C1 segment of cervical spinal cord (tissue), 14 donors: ENCODE measurements at regions not wholly inside any gene's neighbourhood (a gene's known extent, or its start where the extent isn't known, plus 50 kb on each side); places are given as distances from the start of the nearest gene placed in this dataset.
A peak's percentile ranks its signal among the peaks of the same experiment; 100 is the strongest.
"Not testable (repeated sequence)": the region's sequence is repeated elsewhere in the genome, so short reads cannot be mapped to it uniquely, and the experiment has no call there.

Experiments
- DNase-seq, 14 donors: peaks; one replicate each; lab custom pipeline; 2025; lab: John Stamatoyannopoulos, UW

DNA sequence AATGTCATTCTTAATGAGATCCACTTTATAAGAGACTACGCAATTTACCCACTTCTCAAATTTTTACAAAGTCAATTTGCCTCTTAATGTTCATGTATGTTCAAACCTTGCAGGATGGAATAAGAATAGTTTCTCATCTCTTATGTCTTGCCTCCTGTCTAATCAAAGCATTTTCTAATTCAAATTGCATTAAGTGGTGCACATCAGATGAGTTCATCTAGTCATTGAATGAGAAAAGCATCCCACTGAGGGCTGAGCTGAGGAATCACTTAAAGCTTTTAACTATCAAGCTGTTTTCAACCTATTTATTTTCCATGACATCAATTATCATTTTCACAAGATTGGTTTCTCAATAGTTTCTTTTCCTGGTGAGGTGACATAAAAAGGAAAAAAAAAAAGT, 1964.0 kb downstream of the PCDH7 start:
- no peak for DNase-seq

DNA sequence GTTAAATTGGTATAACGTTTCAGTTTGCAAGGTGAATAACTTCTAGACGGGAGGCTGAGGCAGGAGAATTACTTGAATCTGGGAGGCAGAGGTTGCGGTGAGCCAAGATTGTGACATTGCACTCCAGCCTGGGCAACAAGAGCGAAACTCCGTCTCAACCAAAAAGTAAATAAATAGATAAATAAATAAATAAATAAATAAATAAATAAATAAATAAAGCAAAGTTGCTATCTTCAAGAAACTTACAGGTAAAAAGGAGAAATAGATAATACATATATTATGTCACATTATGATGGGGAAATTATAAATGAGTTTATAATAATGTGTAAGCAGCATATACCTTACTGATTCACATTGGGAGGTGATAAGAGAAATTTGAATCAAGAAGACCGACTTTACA, 1966.0 kb downstream of the PCDH7 start:
- DNase-seq: no peak

DNA sequence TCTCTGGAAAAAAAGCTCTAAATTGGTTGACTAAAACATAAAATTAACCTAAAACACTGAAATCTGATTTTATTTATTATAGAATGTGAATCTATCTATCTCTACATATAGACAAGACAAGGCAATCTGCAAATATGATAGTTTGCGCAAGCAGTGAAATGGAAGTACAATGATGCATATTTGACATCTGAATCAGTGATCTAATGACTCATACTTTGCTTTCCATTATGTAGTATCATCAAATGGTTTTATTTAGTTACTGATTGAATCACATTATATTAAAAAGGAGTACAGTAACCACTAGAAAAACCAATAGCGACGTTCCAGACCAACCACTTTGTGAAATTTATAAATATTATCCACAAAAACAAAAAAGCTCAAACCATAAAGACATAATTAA, 1969.3 kb downstream of the PCDH7 start:
- no peak for DNase-seq

DNA sequence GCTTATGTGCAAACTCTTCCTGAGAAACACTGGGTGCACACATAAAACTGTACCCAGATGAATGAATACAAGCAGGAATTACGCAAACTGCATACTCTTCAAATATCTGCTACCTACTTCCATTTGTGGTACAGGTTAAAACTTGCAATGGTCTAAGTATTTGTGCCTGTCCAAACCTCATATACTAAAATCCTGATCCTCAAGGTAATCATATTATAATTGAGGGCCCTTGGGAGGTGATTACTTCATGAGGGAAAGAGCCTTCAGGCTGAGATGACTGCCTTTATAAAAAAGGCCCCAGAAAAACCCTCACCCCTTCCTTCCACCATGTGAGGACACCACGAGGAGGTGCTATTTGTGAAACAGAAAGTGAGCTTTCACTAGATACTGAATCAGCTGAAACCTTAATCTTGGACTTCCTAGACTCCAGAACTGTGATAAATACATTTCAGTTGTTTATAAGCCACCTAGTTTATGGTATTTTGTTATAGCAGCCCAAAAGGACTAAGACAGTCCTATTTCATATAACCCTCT, 1977.2 kb downstream of the PCDH7 start:
- DNase-seq: no peak

DNA sequence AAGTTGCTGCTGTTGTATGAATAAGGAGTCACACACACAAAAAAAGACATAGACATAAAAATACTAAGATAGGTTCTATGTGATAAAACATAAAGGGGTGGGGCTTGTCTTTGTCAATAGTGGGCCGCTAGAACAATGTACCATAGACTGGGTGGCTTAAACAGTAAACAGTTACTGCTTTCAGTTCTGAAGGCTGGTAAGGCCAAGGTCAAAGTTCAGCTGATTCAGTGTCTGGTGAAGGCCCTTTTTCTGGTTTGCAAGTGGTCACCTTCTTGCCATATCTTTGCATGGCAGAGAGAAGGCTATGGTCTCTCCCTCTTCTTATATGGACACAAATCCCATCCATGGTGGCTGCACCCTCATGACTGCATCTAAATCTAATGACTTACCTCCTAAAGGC, 1980.7 kb downstream of the PCDH7 start:
- no peak for DNase-seq

DNA sequence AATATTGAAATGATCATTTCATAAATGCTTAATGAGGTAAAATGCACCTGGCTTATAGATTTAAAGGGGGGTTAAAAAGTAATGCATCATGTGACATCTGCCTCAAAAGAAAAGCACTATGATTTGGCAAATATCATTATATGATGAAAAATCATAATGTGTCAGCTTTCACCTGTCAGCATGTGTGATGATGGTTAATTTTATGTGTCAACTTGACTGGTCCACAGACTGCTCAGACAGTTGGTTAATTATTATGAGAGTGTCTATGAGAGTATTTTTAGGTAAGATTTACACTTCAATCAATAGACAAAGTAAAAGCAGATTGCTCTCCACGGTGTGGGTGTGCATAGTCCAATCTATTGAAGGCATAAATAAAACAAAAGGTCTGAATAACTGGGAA, 1986.7 kb downstream of the PCDH7 start:
- DNase-seq: no peak

DNA sequence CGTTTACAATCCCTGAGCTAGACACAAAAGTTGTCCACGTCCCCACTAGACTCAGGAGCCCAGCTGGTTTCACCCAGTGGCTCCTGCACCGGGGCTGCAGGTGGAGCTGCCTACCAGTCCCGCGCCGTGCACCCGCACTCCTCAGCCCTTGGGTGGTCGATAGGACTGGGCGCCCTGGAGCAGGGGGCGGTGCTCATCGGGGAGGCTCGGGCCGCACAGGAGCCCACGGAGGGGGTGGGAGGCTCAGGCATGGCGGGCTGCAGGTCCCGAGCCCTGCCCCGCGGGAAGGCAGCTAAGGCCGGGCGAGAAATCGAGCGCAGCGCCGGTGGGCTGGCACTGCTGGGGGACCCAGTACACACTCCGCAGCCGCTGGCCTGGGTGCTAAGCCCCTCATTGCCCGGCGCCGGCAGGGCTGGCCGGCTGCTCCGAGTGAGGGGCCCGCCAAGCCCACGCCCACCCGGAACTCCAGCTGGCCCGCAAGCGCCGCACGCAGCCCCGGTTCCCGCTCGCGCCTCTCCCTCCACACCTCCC, 1996.0 kb downstream of the PCDH7 start:
- not testable (repeated sequence) for DNase-seq

DNA sequence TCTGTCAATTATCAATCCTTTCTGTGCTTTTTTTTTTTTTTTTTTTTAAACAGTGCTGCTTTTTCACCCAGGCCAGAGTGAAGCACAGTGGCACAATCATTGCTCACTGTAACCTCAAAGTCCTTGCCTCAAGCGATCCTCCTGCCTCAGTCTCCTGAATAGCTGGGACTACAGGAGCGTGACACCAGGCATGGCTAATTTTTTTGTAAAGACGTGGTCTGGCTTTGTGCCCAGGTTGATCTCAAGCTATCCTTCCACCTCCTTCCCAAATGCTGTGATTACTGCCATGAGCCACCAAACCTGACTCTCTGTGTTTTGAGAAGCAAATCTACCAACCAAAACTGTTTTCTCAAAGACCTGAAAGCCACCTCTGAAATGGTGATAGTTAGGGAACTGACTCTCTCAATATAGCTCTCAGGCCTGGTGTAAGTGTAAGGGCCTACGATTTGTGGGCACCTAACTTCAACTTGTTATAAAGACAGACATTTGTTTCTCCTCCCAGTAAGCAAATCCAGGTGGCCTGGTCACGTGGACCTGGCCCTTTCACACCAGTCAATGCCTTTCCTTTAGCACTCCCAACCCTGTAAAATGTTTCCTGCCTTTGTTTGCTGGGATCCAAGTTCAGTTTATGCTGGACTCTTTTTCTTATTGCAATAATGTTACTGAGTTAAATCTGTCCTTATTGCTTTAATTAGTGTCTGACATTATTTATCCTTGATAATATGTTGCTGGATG, 2015.9 kb downstream of the PCDH7 start:
- DNase-seq: no peak

DNA sequence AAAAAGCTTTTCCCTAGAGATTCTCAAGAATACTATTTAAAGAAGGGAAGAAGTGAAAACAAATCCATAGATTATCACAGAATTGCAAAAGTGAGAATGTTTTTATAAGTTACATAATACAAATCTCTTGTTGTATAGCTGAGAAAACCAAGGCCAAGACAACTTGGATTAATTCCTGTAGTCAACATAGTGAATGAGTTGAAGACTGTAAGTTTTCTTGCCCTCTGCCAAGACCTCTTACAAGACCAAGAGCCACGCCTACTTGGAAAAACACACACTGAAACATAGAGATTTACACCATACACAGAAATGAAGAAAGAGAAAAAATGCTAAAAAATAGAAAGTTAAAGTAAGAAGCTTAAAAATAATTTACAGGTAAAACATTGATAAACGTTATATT, 2024.0 kb downstream of the PCDH7 start:
- DNase-seq: no peak

DNA sequence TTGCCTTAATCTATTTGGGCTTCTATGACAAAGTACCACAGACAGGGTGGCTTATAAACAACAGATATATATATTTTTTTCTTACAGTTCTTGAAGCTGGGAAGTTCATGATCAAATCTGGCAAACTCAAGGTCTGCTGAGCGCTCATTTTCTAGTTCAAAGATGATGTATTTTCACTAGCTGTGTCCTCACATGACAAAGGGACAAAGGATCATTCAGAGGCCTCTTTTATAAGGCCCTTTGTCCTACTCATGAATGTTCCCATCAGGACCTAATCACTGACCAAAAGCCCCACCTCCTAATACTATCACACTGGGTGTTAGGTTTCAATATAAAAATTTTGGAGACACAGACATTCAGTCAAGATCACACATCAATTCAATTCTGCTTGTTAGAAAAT, 2025.2 kb downstream of the PCDH7 start:
- no peak for DNase-seq

DNA sequence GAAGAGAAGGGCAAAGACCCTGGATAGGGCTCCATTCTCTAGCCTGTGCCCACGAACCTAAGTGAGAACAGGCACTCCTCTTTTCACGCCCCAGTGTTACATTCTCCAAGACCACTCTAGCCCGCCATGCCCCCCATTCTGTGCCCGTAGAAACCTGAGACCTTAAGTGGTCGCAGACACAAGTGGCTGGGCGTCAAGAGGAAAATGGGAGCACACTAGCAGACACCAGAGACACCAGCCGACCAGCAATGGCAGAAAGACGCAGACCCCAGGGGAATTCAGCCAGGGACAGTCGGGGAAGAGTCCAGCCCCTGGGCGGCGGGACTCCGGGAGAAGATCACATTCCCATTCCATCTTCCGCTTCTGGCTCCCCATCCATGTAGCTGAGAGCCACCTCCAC, 2027.9 kb downstream of the PCDH7 start:
- no peak for DNase-seq

DNA sequence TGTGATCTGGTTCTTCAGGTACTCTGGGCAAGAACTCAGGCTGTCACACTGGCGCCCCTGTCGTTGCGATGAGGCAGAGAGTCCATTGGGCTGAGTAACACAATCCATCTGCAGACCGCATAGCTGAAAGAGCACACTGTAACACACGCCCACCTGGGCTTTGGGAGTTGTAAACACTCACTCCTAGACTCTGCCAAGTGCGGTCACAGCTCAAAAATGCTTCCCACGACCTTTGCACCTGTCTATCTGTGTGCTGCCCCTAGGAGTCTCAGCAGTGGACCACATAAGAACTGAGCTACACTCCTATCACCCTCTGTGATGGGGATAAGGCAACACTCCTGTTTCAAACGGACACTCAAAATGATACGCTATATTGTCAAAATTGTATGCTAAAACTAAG, 2028.3 kb downstream of the PCDH7 start:
- DNase-seq: no peak

DNA sequence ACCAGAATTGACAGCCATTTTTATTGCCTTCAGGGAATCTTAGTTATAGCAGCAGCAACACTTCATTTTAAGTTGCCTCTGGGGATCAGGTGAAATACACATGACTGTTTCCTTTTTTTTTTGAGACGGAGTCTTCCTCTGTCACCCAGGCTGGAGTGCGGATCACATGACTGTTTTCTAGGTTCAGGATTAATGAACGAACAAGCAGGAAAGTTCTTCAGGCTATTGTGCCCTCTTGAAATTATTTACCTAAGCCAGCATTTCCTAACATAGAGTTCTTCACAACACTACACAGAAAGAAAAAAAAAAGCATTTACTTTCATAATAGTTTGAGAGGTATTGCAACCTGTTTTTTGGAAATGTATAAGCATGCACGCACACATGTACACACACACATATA, 2032.8 kb downstream of the PCDH7 start:
- no peak for DNase-seq

DNA sequence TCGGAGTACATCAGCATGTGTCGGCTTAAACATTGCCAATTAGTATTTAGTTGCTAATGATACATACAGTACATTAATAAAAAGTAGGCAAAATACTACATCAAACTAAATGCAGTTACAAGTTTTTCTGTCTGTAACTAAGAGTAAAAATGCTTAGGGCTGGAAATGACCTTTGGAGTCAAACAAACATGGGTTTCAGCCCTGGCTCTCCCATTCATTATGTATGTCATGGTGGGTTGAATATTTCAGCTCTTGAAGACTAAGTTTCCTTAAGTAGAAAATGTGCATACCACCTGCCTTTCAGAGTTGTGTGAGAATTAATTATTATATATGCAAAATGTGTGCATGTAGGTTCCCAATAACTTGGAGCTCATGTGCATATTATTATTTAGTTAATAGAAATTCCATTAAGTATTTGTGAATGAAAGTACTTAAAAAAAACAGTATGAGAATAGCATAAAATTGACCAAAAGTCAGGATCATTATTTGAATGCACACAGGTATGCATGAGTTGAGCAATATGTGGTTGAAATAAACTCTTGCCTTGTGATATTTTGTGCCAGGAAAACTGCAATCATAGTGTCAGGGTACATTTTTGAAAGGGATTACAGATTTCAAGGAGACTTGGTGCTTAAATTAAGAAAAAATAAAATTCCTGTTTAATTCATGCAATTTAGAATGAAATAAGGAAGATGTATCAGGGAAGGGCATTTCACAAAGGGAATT, 2048.7 kb downstream of the PCDH7 start:
- no peak for DNase-seq

DNA sequence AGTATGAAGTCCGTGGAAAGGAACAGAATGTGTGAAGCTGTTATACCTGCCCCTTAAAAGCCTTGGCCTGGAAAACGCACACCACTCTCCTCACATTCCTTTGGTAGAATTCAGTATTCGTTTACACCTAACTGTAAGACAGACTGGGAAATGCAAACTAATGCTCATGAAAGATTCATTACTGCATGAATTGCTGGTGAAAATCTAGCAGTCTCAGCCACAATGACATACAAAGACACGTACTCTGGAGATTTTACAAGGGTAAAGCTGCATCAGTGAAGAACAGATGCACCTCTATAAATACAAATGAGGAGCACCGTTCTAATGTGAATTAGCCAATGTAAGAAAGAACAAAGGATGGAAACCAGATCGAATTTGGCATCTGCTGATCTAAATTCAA, 2051.3 kb downstream of the PCDH7 start:
- no peak for DNase-seq

DNA sequence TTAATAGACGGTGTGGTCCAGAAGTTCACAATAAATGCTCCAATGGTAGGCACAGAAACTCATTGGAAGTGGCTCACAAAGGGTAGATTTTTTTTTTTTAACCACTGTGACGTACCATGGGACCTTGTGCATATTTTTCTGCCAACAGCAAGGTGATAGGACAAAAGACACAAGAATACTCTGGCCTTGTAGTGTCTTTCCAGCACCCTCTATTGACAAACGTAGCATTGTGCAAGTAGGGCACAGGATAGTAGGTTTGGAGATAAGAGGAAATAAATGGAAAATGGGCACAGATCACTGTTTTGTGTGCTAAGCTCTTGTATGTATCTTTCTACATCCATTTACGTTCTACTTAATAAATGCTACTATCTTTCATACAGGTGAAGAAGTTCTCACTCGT, 2054.9 kb downstream of the PCDH7 start:
- no peak for DNase-seq

DNA sequence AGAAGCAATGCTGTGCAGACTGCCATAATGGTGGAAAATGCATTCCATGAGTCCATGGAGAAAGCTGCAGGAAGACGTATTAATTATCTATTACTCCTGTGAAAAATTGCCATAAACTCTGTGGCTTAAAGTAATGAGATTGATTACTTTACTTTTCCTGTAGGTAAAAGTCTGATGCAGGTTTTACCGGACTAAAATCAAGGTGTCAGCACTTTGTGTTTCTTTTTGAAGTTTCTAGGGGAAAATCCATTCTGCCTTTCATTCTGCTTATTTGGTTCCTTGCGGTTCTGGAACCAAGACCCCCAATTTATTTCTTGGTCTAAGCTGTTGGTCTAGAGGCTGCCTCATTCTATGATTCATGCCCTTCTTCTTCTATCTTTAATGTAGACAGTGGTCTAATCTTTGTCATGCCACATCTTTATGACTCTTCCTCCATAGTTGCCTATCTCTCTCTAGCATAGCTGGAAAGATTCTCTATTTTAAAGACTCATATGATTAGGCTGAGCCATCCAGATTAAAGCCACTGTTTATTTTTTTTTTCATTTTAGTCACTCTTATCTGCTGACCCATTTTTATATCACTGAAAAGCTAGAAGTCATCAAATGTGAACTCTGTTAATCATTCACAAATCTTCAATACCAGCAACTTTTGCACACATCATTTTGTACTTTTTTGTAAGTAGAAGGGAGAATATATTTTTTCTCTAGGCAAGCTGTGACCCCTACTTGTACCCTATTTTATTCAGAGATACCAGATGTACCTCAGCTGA, 2056.4 kb downstream of the PCDH7 start:
- DNase-seq: no peak

DNA sequence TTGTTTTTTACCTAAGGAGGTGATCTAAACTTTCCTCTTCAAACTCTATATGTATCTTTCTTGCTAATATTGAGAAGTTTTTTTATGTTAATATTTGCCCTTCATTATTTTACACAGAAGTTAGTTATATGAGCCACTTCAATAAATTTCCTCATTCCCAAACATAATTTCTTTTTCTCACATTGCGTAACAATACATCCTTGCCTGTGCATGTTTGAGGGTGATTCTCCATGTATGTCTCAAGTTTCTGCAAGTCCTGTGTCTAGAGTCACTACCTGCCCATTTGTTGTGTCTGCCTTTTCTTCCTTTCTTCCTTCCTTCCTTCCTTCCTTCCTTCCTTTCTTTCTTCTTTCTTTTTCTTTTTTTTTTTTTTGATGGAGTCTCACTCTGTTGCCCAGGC, 2057.9 kb downstream of the PCDH7 start:
- DNase-seq: no peak

DNA sequence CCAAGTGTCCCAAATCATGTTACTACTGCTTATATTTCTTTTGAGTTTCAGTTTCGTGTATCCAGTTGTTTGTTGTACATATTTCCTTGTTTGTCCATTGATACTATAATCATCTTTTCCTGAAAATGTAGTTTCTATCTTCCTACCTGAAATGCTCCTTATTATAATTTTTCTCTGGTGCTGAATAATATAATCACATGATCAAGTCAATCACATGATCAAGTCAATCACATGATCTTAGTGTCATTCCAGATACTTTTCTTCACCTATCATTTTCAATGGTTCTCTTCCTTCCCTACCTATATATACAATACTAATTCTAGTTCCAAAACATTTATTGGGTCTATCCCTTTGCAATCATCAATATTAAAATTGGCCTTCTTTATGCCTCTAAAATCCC, 2058.8 kb downstream of the PCDH7 start:
- DNase-seq: no peak

DNA sequence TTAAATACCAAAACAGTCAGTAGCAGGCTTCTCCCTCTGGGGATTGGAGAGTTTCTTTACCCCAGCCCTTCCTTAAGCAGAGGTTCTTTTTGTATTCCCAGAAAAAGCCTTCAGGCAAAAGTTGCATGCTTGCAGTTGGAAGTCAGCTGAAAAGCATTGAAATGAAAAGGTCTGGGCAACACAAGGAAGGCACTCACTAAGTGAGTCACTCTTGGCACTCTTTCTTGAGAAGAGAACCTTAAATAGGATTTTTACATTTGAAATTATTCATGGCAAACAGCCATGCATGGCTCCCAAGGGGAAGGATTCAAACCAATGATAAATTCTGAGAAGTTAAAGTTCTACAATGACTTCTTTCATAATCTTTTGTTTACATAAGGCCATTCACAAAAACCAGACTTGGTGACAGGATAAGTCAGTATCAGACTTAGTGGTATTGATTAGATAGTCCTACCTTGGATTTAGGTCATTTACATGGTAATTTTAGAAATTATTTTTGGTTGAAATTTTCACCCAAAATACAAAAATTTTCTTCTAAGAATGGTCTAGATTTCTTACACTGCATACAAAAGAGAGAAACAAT, 2068.9 kb downstream of the PCDH7 start:
- DNase-seq: peak in 3 of 14 donors; percentile 3 to 18 (median 11)

DNA sequence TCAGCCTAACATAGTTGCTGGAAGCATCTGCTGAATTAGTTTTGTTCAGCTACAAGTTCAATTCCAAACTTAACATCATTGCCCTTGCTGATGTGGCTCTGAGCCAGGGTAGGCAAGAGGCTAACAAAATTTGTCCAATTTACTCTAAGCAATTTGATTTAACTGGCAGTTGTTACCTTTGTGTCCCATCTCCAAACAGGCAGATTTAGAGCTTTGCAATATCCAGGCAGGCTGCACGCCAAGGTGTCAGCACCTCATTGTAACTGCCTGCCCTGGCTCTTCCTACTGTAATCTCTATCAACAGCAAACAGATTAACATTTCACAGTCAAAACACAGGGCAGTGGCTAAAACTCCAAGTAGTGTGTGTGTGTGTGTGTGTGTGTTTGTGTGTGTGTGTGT, 2070.6 kb downstream of the PCDH7 start:
- no peak for DNase-seq
